ENCODE measurements at regions not wholly inside any gene's neighbourhood (a gene's known extent, or its start where the extent isn't known, plus 50 kb on each side); places are given as distances from the start of the nearest gene placed in this dataset.

- TF ChIP-seq REST (IDR thresholded peaks at IDR 0.05; ENCODE audit: low read depth) (no peak), RAD21 (IDR thresholded peaks at IDR 0.05; ENCODE audit: low read depth) (no peak), CEBPB (IDR thresholded peaks at IDR 0.05) (no peak), TEAD4 (IDR thresholded peaks at IDR 0.05) (no peak), YY1 (IDR thresholded peaks at IDR 0.05; ENCODE audit: low read depth) (no peak), EGR1 (IDR thresholded peaks at IDR 0.05) (no peak), TAF1 (IDR thresholded peaks at IDR 0.05; ENCODE audit: low read depth) (no peak), ZBTB7A (IDR thresholded peaks at IDR 0.05; ENCODE audit: low read depth) (no peak), CREB1 (IDR thresholded peaks at IDR 0.05; ENCODE audit: low read depth) (no peak), MAX (IDR thresholded peaks at IDR 0.05) (no peak), EP300 (IDR thresholded peaks at IDR 0.05; ENCODE audit: borderline replicate concordance) (no peak), FOXM1 (IDR thresholded peaks at IDR 0.05; ENCODE audit: borderline replicate concordance, low read depth) (no peak), USF1 (IDR thresholded peaks at IDR 0.05) (no peak), TCF12 (IDR thresholded peaks at IDR 0.05; ENCODE audit: low read depth) (no peak), NFIC (IDR thresholded peaks at IDR 0.05) (no peak)
These were observed 318.6 kb downstream of the SS18 start for GRCh38 chr18:25771796-25772195.

GRCh38 chr18:25764777-25765176 lies 325.6 kb downstream of the SS18 start:
- no peak for TF ChIP-seq TEAD4 (IDR thresholded peaks at IDR 0.05)
- TF ChIP-seq CEBPB (IDR thresholded peaks at IDR 0.05): no peak
- no peak for TF ChIP-seq EGR1 (IDR thresholded peaks at IDR 0.05)
- no peak for TF ChIP-seq YY1 (IDR thresholded peaks at IDR 0.05; ENCODE audit: low read depth)
- no peak for TF ChIP-seq TCF12 (IDR thresholded peaks at IDR 0.05; ENCODE audit: low read depth)

GRCh38 chr18:25759111-25759510 lies 331.3 kb downstream of the SS18 start:
- TF ChIP-seq TAF1 (IDR thresholded peaks at IDR 0.05; ENCODE audit: low read depth) (no peak), CREB1 (IDR thresholded peaks at IDR 0.05; ENCODE audit: low read depth) (no peak), FOXM1 (IDR thresholded peaks at IDR 0.05; ENCODE audit: borderline replicate concordance, low read depth) (no peak), NFIC (IDR thresholded peaks at IDR 0.05) (no peak)

GRCh38 chr18:25743646-25744151 lies 346.7 kb downstream of the SS18 start:
- TF ChIP-seq REST (IDR thresholded peaks at IDR 0.05; ENCODE audit: low read depth) (no peak), MAX (IDR thresholded peaks at IDR 0.05) (no peak), TCF12 (IDR thresholded peaks at IDR 0.05; ENCODE audit: low read depth) (no peak), FOXM1 (IDR thresholded peaks at IDR 0.05; ENCODE audit: borderline replicate concordance, low read depth) (no peak), CREB1 (IDR thresholded peaks at IDR 0.05; ENCODE audit: low read depth) (no peak), YY1 (IDR thresholded peaks at IDR 0.05; ENCODE audit: low read depth) (no peak), ZBTB7A (IDR thresholded peaks at IDR 0.05; ENCODE audit: low read depth) (no peak), EGR1 (IDR thresholded peaks at IDR 0.05) (no peak), EP300 (IDR thresholded peaks at IDR 0.05; ENCODE audit: borderline replicate concordance) (no peak), CEBPB (IDR thresholded peaks at IDR 0.05) (no peak), TEAD4 (IDR thresholded peaks at IDR 0.05) (no peak)

GRCh38 chr18:25739376-25739775 lies 351.0 kb downstream of the SS18 start:
- TF ChIP-seq TAF1 (IDR thresholded peaks at IDR 0.05; ENCODE audit: low read depth) (no peak), NFIC (IDR thresholded peaks at IDR 0.05) (no peak), EGR1 (IDR thresholded peaks at IDR 0.05) (no peak), CEBPB (IDR thresholded peaks at IDR 0.05) (no peak), MAX (IDR thresholded peaks at IDR 0.05) (no peak), TEAD4 (IDR thresholded peaks at IDR 0.05) (no peak), RAD21 (IDR thresholded peaks at IDR 0.05; ENCODE audit: low read depth) (no peak), REST (IDR thresholded peaks at IDR 0.05; ENCODE audit: low read depth) (no peak), ZBTB7A (IDR thresholded peaks at IDR 0.05; ENCODE audit: low read depth) (no peak), FOXM1 (IDR thresholded peaks at IDR 0.05; ENCODE audit: borderline replicate concordance, low read depth) (no peak), TCF12 (IDR thresholded peaks at IDR 0.05; ENCODE audit: low read depth) (no peak)

All from Ishikawa (cell line).